Smooth muscle cell (in vitro differentiated cells): ENCODE measurements at regions not wholly inside any gene's neighbourhood (a gene's known extent, or its start where the extent isn't known, plus 50 kb on each side); places are given as distances from the start of the nearest gene placed in this dataset.

ENCODE experiments used
- DNase-seq: peaks from one replicate; lab custom pipeline; 2025; ENCODE audit not compliant: unreplicated experiment; lab: John Stamatoyannopoulos, UW
- H2AFZ ChIP-seq: fragments of 200-600 bp; sonication (generic); 2 replicates; pipeline ENCODE4 v1.6.0; 2016; ENCODE audit warnings: antibody characterized with exemption, low read depth, mild to moderate bottlenecking
- H3F3A ChIP-seq: fragments of 200-600 bp; sonication (generic); 2 replicates; pipeline ENCODE4 v1.6.0; 2017; ENCODE audit warnings: antibody characterized with exemption, low read depth
- H3K27ac ChIP-seq: fragments of 200-600 bp; sonication (generic); 2 replicates; pipeline ENCODE4 v1.5.1; 2016; ENCODE audit warnings: low read depth, mild to moderate bottlenecking
- H3K27me3 ChIP-seq: fragments of 200-600 bp; sonication (generic); 2 replicates; pipeline ENCODE4 v1.6.1; 2016; ENCODE audit warnings: low read depth, mild to moderate bottlenecking
- H3K36me3 ChIP-seq: fragments of 200-600 bp; sonication (generic); 2 replicates; pipeline ENCODE4 v1.5.1; 2016; ENCODE audit warnings: low read depth
- H3K4me1 ChIP-seq: fragments of 200-600 bp; sonication (generic); 2 replicates; pipeline ENCODE4 v1.5.1; 2016; ENCODE audit warnings: low read depth
- H3K4me2 ChIP-seq: fragments of 200-600 bp; sonication (generic); 2 replicates; pipeline ENCODE4 v1.6.0; 2016; ENCODE audit warnings: mild to moderate bottlenecking
- H3K4me3 ChIP-seq: fragments of 200-600 bp; sonication (generic); 2 replicates; pipeline ENCODE4 v1.5.1; 2016; ENCODE audit warnings: mild to moderate bottlenecking
- H3K79me2 ChIP-seq: fragments of 200-600 bp; sonication (generic); 2 replicates; pipeline ENCODE4 v1.6.0; 2016; ENCODE audit warnings: low read depth, mild to moderate bottlenecking
- H3K9ac ChIP-seq: fragments of 200-600 bp; sonication (generic); 2 replicates; pipeline ENCODE4 v1.6.0; 2016; ENCODE audit warnings: low read depth
- H3K9me3 ChIP-seq: fragments of 200-600 bp; sonication (generic); replicated peaks from 2 replicates; pipeline ENCODE4 v1.5.1; 2016; ENCODE audit warnings: low read depth
- H4K20me1 ChIP-seq: fragments of 200-600 bp; sonication (generic); 2 replicates; pipeline ENCODE4 v1.6.0; 2016; ENCODE audit warnings: low read depth
- CTCF ChIP-seq: fragments of 200-600 bp; sonication (generic); IDR thresholded peaks from 2 replicates; pipeline ENCODE4 v1.5.1; 2017; ENCODE audit warnings: borderline replicate concordance, mild to moderate bottlenecking, antibody characterized with exemption; ENCODE audit not compliant: insufficient read depth, poor library complexity, severe bottlenecking
- WGBS: methylation state at CpG from one replicate; pipeline ENCODE4 v1.1.7; 2016; ENCODE audit warnings: low lambda C conversion rate; 5-methylcytosine and 5-hydroxymethylcytosine counted together

DNA sequence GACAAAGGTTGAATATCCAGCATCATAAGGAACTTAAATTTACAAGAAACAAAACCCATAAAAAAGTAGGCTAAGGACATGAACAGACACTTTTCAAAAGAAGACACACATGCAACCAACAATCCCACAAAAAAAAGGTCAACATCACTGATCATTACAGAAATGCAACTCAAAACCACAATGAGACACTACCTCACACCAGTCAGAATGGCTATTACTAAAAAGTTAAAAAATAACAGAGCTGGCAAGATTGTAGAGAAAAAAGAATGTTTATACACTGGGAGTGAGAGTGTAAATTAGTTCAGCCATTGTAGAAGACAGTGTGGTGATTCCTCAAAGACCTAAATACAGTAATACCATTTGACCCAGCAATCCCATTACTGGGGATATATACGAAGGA, 474.7 kb downstream of the TRIML1 start:
- DNase-seq: no peak
- H3F3A ChIP-seq: no peaks in the 10 kb centered on the region

GRCh38 chr4:188619456-188620149, 480.4 kb downstream of the TRIML1 start:
- no peak for TF ChIP-seq CTCF
- 70% methylated on average over 18 of the region's 18 CpGs for WGBS
- no peaks in the 10 kb centered on the region for H3K36me3 ChIP-seq

More for the DNA sequence above, 474.7 kb downstream of the TRIML1 start:
- Histone ChIP-seq H3K9me3 (no peaks in the 10 kb centered on the region), H3K79me2 (no peaks in the 10 kb centered on the region), H3K27ac (no peak overlapping the region), H3K27me3 (no peaks in the 10 kb centered on the region), H3K9ac (no peak overlapping the region), H3K36me3 (no peaks in the 10 kb centered on the region), H3K4me1 (no peaks in the 10 kb centered on the region), H2AFZ (no peak overlapping the region), H3K4me3 (no peak overlapping the region), H3K4me2 (no peak overlapping the region), H4K20me1 (no peaks in the 10 kb centered on the region)
- 97% methylated on average over 1 of the region's 1 CpG for WGBS
- TF ChIP-seq CTCF: no peak

DNA sequence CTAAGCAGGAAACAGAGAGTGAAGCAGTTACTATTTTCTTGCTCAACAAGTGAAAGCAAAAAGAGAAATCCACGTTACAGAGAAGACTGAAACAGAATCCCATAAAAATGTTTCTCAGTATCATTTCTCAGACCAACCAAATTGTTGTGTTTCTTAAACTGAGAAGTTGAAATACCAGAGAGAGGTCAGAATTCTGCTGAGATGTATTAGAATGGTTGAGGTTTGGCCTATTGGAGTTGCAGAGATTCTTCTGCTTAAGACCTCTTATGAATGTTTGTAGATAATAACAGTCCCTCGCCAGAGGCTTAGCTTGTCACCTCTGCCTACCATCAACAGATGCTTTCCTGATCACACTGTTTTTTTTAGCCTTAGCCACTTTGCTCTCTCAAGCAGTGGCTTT, 481.4 kb downstream of the TRIML1 start:
- Histone ChIP-seq H3K4me1 (no peaks in the 10 kb centered on the region), H3K36me3 (no peaks in the 10 kb centered on the region), H3F3A (no peaks in the 10 kb centered on the region), H3K4me2 (peak overlapping the region; percentile 9), H2AFZ (no peak overlapping the region), H3K27ac (no peak overlapping the region), H3K79me2 (no peaks in the 10 kb centered on the region), H3K9ac (no peak overlapping the region), H3K4me3 (no peak overlapping the region), H3K27me3 (no peaks in the 10 kb centered on the region), H4K20me1 (no peaks in the 10 kb centered on the region), H3K9me3 (no peaks in the 10 kb centered on the region)
- DNase-seq: no peak
- TF ChIP-seq CTCF: no peak
- WGBS: 18% methylated on average over 2 of the region's 2 CpGs

More at GRCh38 chr4:188619456-188620149, 480.4 kb downstream of the TRIML1 start:
- no peak overlapping the region for H3K9ac ChIP-seq
- no peaks in the 10 kb centered on the region for H3K79me2 ChIP-seq
- no peaks in the 10 kb centered on the region for H3F3A ChIP-seq
- no peak overlapping the region for H3K4me2 ChIP-seq
- H3K4me3 ChIP-seq: no peak overlapping the region
- no peak for DNase-seq
- H4K20me1 ChIP-seq: no peaks in the 10 kb centered on the region
- no peaks in the 10 kb centered on the region for H3K4me1 ChIP-seq
- no peak overlapping the region for H3K27ac ChIP-seq
- H3K9me3 ChIP-seq: no peaks in the 10 kb centered on the region
- H2AFZ ChIP-seq: no peak overlapping the region
- no peaks in the 10 kb centered on the region for H3K27me3 ChIP-seq

- H3K4me1 ChIP-seq: no peaks in the 10 kb centered on the region
- H3K79me2 ChIP-seq: no peaks in the 10 kb centered on the region
- TF ChIP-seq CTCF: no peak
- DNase-seq: no peak
- no peak overlapping the region for H3K4me2 ChIP-seq
- H4K20me1 ChIP-seq: no peaks in the 10 kb centered on the region
- no peak overlapping the region for H3K4me3 ChIP-seq
- H3K27me3 ChIP-seq: no peaks in the 10 kb centered on the region
- H3F3A ChIP-seq: no peaks in the 10 kb centered on the region
- no peak overlapping the region for H2AFZ ChIP-seq
- WGBS: 82% methylated on average over 4 of the region's 4 CpGs
- no peak overlapping the region for H3K9ac ChIP-seq
- H3K27ac ChIP-seq: no peak overlapping the region
- H3K9me3 ChIP-seq: no peaks in the 10 kb centered on the region
- H3K36me3 ChIP-seq: no peaks in the 10 kb centered on the region
These were observed 484.1 kb downstream of the TRIML1 start for GRCh38 chr4:188623314-188623854.
